ENCODE measurements at regions not wholly inside any gene's neighbourhood (a gene's known extent, or its start where the extent isn't known, plus 50 kb on each side); places are given as distances from the start of the nearest gene placed in this dataset.

- TF ChIP-seq CTCF (IDR thresholded peaks at IDR 0.05; ENCODE audit: unreplicated experiment in 3 of 3), result no peak
- Mint-ChIP-seq H3K4me1 (no peaks in the 10 kb centered on the region), H3K27ac (no peak overlapping the region), H3K4me3 (no peak overlapping the region), H3K36me3 (ENCODE audit: low read depth) (no peaks in the 10 kb centered on the region), H3K27me3 (ENCODE audit: low read depth) (no peaks in the 10 kb centered on the region), H3K9me3 (peaks cover 6% of the 10 kb centered on the region)
Observed at GRCh38 chr7:19930051-19930450, 156.6 kb upstream of the TMEM196 start.

DNA sequence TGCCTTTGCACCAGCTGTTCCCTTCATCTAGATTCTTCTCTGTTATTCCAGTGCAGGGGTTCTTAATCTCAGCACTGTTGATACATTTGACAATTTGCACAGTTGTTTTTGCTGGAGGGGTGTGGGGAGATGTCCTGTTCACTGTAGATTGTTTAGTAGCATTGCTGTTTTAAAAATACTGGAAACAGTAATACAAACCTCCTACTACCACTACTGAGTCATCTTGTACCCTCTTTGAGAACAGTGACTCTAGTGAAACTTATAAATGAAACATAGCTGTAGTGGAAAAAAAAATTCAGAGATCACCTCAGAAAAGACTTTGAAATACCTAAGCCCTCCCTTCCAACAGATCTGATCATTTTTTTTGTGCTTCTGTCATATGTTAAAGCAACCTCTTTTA is 154.8 kb upstream of the TMEM196 start:
- Mint-ChIP-seq H3K27ac (no peak overlapping the region), H3K9me3 (peaks cover 2% of the 10 kb centered on the region), H3K36me3 (ENCODE audit: low read depth) (no peaks in the 10 kb centered on the region), H3K4me1 (no peaks in the 10 kb centered on the region), H3K27me3 (ENCODE audit: low read depth) (no peaks in the 10 kb centered on the region), H3K4me3 (no peak overlapping the region)
- no peak for TF ChIP-seq CTCF (IDR thresholded peaks at IDR 0.05; ENCODE audit: unreplicated experiment in 3 of 3)

DNA sequence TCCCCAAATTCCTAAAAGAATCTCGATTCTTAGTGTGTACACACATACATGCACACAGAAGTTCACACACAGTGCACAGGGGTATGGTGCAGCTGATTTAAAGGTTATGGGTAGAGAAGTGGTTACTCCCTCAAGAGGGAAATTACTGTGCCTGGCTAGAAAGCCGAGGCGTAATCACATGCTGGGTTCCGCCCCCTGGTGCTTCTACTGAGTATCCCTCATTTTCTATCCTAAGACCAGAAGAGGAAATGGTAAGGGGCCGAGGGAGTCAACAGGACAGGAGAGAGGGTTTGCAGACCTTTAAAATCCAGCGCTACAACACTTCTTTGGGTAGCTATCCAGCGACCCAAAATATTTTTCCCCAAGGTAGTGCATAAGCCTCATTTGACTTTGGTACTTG is 147.3 kb upstream of the TMEM196 start:
- H3K27me3 Mint-ChIP-seq (ENCODE audit: low read depth), result no peaks in the 10 kb centered on the region
- H3K4me3 Mint-ChIP-seq, result no peak overlapping the region
- no peaks in the 10 kb centered on the region for H3K36me3 Mint-ChIP-seq (ENCODE audit: low read depth)
- H3K9me3 Mint-ChIP-seq, result no peaks in the 10 kb centered on the region
- peaks cover 33% of the 10 kb centered on the region for H3K4me1 Mint-ChIP-seq
- no peak for TF ChIP-seq CTCF (IDR thresholded peaks at IDR 0.05; ENCODE audit: unreplicated experiment in 3 of 3)
- peak overlapping the region; percentile 73 to 84 (median 83) for H3K27ac Mint-ChIP-seq

GRCh38 chr7:19920166-19920565 is 146.7 kb upstream of the TMEM196 start:
- no peak for TF ChIP-seq CTCF (IDR thresholded peaks at IDR 0.05; ENCODE audit: unreplicated experiment in 3 of 3)
- Mint-ChIP-seq H3K4me3 (peak overlapping the region in 1 of 3 experiments; percentile 16), H3K4me1 (peaks cover 36% of the 10 kb centered on the region), H3K36me3 (ENCODE audit: low read depth) (no peaks in the 10 kb centered on the region), H3K9me3 (no peaks in the 10 kb centered on the region), H3K27me3 (ENCODE audit: low read depth) (no peaks in the 10 kb centered on the region), H3K27ac (peak overlapping the region; percentile 73 to 84 (median 83))

- Mint-ChIP-seq H3K27ac (peak overlapping the region; percentile 73 to 84 (median 83)), H3K9me3 (no peaks in the 10 kb centered on the region), H3K27me3 (ENCODE audit: low read depth) (no peaks in the 10 kb centered on the region), H3K4me1 (peaks cover 36% of the 10 kb centered on the region), H3K36me3 (ENCODE audit: low read depth) (no peaks in the 10 kb centered on the region), H3K4me3 (no peak overlapping the region)
- no peak for TF ChIP-seq CTCF (IDR thresholded peaks at IDR 0.05; ENCODE audit: unreplicated experiment in 3 of 3)
Observed at GRCh38 chr7:19919261-19920095, 146.1 kb upstream of the TMEM196 start.

GRCh38 chr7:19916046-19916445 is 142.6 kb upstream of the TMEM196 start:
- Mint-ChIP-seq H3K9me3 (peaks cover 1% of the 10 kb centered on the region), H3K27ac (peak overlapping the region in 1 of 3 experiments; percentile 54), H3K4me3 (no peak overlapping the region), H3K4me1 (peaks cover 36% of the 10 kb centered on the region), H3K27me3 (ENCODE audit: low read depth) (no peaks in the 10 kb centered on the region), H3K36me3 (ENCODE audit: low read depth) (no peaks in the 10 kb centered on the region)
- no peak for TF ChIP-seq CTCF (IDR thresholded peaks at IDR 0.05; ENCODE audit: unreplicated experiment in 3 of 3)

Measured in nephron (organoid).